ENCODE measurements at regions not wholly inside any gene's neighbourhood (a gene's known extent, or its start where the extent isn't known, plus 50 kb on each side); places are given as distances from the start of the nearest gene placed in this dataset.

- Histone ChIP-seq H3K4me3 (ENCODE audit: low read length) (no peak overlapping the region), H3K79me2 (ENCODE audit: low read length) (no peaks in the 10 kb centered on the region), H3K4me2 (ENCODE audit: low read depth, low read length) (no peak overlapping the region), H3K9me3 (replicated peaks; ENCODE audit: insufficient read depth, low read length) (0 out of 2 replicates have a peak, but pooled peaks cover 2% of the 10 kb centered on the region), H3K9me2 (replicated peaks; ENCODE audit: insufficient read depth, low read length) (no peaks in the 10 kb centered on the region), H4K20me1 (ENCODE audit: insufficient read depth, low read length) (no peaks in the 10 kb centered on the region), H3F3A (ENCODE audit: insufficient read depth, low read length) (no peaks in the 10 kb centered on the region), H3K9ac (ENCODE audit: low read length) (no peak overlapping the region), H2AFZ (ENCODE audit: low read length) (no peak overlapping the region), H3K4me1 (ENCODE audit: low read length) (no peaks in the 10 kb centered on the region), H3K36me3 (replicated peaks; ENCODE audit: insufficient read depth, low read length) (no peaks in the 10 kb centered on the region), H3K27me3 (replicated peaks; ENCODE audit: insufficient read depth, low read length) (no peaks in the 10 kb centered on the region), H3K27ac (ENCODE audit: low read length) (no peak overlapping the region)
- no peak for TF ChIP-seq CTCF (IDR thresholded peaks at IDR 0.05; ENCODE audit: low read length)
- TF ChIP-seq EZH2phosphoT487 (IDR thresholded peaks at IDR 0.05; ENCODE audit: low read length): no peak
- TF ChIP-seq EZH2 (optimal IDR thresholded peaks at IDR 0.05; ENCODE audit: low read depth, low read length): no peak
- DNase-seq: no peak
Observed at GRCh38 chr6:1049170-1049569, 262.7 kb upstream of the FOXQ1 start.

GRCh38 chr6:1047981-1048541, 263.8 kb upstream of the FOXQ1 start:
- Histone ChIP-seq H3K27me3 (replicated peaks; ENCODE audit: insufficient read depth, low read length) (no peaks in the 10 kb centered on the region), H3K9ac (ENCODE audit: low read length) (no peak overlapping the region), H3K9me2 (replicated peaks; ENCODE audit: insufficient read depth, low read length) (no peaks in the 10 kb centered on the region), H2AFZ (ENCODE audit: low read length) (no peak overlapping the region), H3K4me3 (ENCODE audit: low read length) (no peak overlapping the region), H3K4me1 (ENCODE audit: low read length) (no peaks in the 10 kb centered on the region), H3K9me3 (replicated peaks; ENCODE audit: insufficient read depth, low read length) (0 out of 2 replicates have a peak, but pooled peaks cover 2% of the 10 kb centered on the region), H4K20me1 (ENCODE audit: insufficient read depth, low read length) (no peaks in the 10 kb centered on the region), H3K79me2 (ENCODE audit: low read length) (no peaks in the 10 kb centered on the region), H3K4me2 (ENCODE audit: low read depth, low read length) (no peak overlapping the region), H3K36me3 (replicated peaks; ENCODE audit: insufficient read depth, low read length) (no peaks in the 10 kb centered on the region), H3K27ac (ENCODE audit: low read length) (no peak overlapping the region), H3F3A (ENCODE audit: insufficient read depth, low read length) (no peaks in the 10 kb centered on the region)
- no peak for DNase-seq
- no peak for TF ChIP-seq EZH2phosphoT487 (IDR thresholded peaks at IDR 0.05; ENCODE audit: low read length)
- no peak for TF ChIP-seq CTCF (IDR thresholded peaks at IDR 0.05; ENCODE audit: low read length)
- TF ChIP-seq EZH2 (optimal IDR thresholded peaks at IDR 0.05; ENCODE audit: low read depth, low read length): no peak

GRCh38 chr6:1045239-1045638, 266.7 kb upstream of the FOXQ1 start:
- Histone ChIP-seq H3K27me3 (replicated peaks; ENCODE audit: insufficient read depth, low read length) (no peaks in the 10 kb centered on the region), H3K4me2 (ENCODE audit: low read depth, low read length) (no peak overlapping the region), H3K27ac (ENCODE audit: low read length) (no peak overlapping the region), H3K9me2 (replicated peaks; ENCODE audit: insufficient read depth, low read length) (no peaks in the 10 kb centered on the region), H3K36me3 (replicated peaks; ENCODE audit: insufficient read depth, low read length) (no peaks in the 10 kb centered on the region), H3K9me3 (replicated peaks; ENCODE audit: insufficient read depth, low read length) (0 out of 2 replicates have a peak, but pooled peaks cover 2% of the 10 kb centered on the region), H3K4me3 (ENCODE audit: low read length) (no peak overlapping the region), H4K20me1 (ENCODE audit: insufficient read depth, low read length) (no peaks in the 10 kb centered on the region), H3K4me1 (ENCODE audit: low read length) (no peaks in the 10 kb centered on the region), H3F3A (ENCODE audit: insufficient read depth, low read length) (no peaks in the 10 kb centered on the region), H3K79me2 (ENCODE audit: low read length) (no peaks in the 10 kb centered on the region), H3K9ac (ENCODE audit: low read length) (no peak overlapping the region), H2AFZ (ENCODE audit: low read length) (no peak overlapping the region)
- no peak for TF ChIP-seq EZH2phosphoT487 (IDR thresholded peaks at IDR 0.05; ENCODE audit: low read length)
- TF ChIP-seq CTCF (IDR thresholded peaks at IDR 0.05; ENCODE audit: low read length): no peak
- no peak for TF ChIP-seq EZH2 (optimal IDR thresholded peaks at IDR 0.05; ENCODE audit: low read depth, low read length)
- no peak for DNase-seq

Data from MM.1S (cell line).